Ureter (tissue), 1 donor: ENCODE measurements at regions not wholly inside any gene's neighbourhood (a gene's known extent, or its start where the extent isn't known, plus 50 kb on each side); places are given as distances from the start of the nearest gene placed in this dataset.

ENCODE experiments used
- DNase-seq: peaks from one replicate; pipeline ENCODE4 v3.0.0-alpha.2; 2020; ENCODE audit warnings: low spot score
- donor health status: DM: yes; HTN: yes; CAD: no.

- no peak for DNase-seq
These were observed 1207.8 kb downstream of the EFNB2 start for GRCh38 chr13:105327581-105328126.

GRCh38 chr13:105319875-105320274 lies 1215.6 kb downstream of the EFNB2 start:
- no peak for DNase-seq

- no peak for DNase-seq
These were observed 1218.7 kb downstream of the EFNB2 start for GRCh38 chr13:105316731-105317130.

GRCh38 chr13:105312906-105313305 lies 1222.6 kb downstream of the EFNB2 start:
- DNase-seq, result no peak

GRCh38 chr13:105311094-105311493 lies 1224.4 kb downstream of the EFNB2 start:
- DNase-seq, result no peak

- DNase-seq, result no peak
These were observed 1227.7 kb downstream of the EFNB2 start for GRCh38 chr13:105307776-105308175.

- DNase-seq, result no peak
These were observed 1237.6 kb downstream of the EFNB2 start for GRCh38 chr13:105297839-105298238.

GRCh38 chr13:105291987-105292386 lies 1243.5 kb downstream of the EFNB2 start:
- DNase-seq, result no peak

GRCh38 chr13:105290596-105290995 lies 1244.9 kb downstream of the EFNB2 start:
- DNase-seq, result no peak

GRCh38 chr13:105285526-105285925 lies 1249.9 kb downstream of the EFNB2 start:
- no peak for DNase-seq

GRCh38 chr13:105282406-105283285 lies 1252.8 kb downstream of the EFNB2 start:
- DNase-seq, result no peak

- no peak for DNase-seq
These were observed 1256.5 kb downstream of the EFNB2 start for GRCh38 chr13:105278943-105279381.

GRCh38 chr13:105276571-105276970 lies 1258.9 kb downstream of the EFNB2 start:
- DNase-seq, result no peak

- no peak for DNase-seq
These were observed 1261.7 kb downstream of the EFNB2 start for GRCh38 chr13:105273665-105274222.

- no peak for DNase-seq
These were observed 1262.5 kb downstream of the EFNB2 start for GRCh38 chr13:105272660-105273631.

- DNase-seq, result no peak
These were observed 1268.8 kb downstream of the EFNB2 start for GRCh38 chr13:105266615-105267014.

- DNase-seq, result no peak
These were observed 1272.9 kb downstream of the EFNB2 start for GRCh38 chr13:105262579-105262978.

GRCh38 chr13:105259426-105259825 lies 1276.0 kb downstream of the EFNB2 start:
- no peak for DNase-seq

- DNase-seq, result no peak
These were observed 1280.0 kb downstream of the EFNB2 start for GRCh38 chr13:105255472-105255871.

GRCh38 chr13:105251293-105251692 lies 1284.2 kb downstream of the EFNB2 start:
- DNase-seq, result no peak

GRCh38 chr13:105247830-105248229 lies 1287.6 kb downstream of the EFNB2 start:
- no peak for DNase-seq

GRCh38 chr13:105240371-105240770 lies 1295.1 kb downstream of the EFNB2 start:
- DNase-seq, result no peak
